Activated effector memory CD4-positive, alpha-beta T cell treated with Interleukin-2 at 50 U/mL for 16 hours (primary cell): ENCODE measurements at regions not wholly inside any gene's neighbourhood (a gene's known extent, or its start where the extent isn't known, plus 50 kb on each side); places are given as distances from the start of the nearest gene placed in this dataset.

Experiments
- DNase-seq: peaks from one replicate; pipeline ENCODE4 v3.0.0-alpha.2; 2020

DNA sequence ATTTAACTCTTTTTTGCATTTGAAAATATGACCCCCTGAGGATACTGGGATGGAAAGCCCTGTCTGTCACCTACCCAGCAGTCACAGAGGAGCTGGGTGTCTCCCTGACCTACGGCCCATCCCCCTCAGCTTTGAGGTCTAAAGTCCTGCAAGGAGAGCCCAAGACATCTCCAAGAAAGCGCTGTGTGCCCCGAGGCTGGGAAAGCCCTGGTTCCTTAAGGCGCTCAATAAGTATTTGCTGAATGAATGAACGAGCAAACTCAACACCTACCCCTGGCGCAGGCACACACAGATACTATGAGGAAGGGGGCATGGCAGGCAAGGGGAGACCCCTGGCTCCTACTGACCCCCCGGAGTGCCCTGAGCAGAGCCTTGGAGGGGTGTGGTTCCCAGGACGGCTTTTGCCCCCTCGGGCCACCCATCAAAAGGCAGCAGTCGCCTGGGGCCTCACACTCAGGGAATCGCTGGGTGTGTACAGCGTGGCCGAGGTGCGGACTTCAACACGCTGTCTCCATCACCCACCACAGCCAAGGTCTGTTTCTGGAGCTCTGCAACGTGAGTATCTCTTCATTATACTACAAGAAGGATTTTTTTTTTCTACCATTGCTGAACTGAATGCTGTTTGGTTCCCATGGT, 211.6 kb downstream of the ERCC6L2 start:
- no peak for DNase-seq

DNA sequence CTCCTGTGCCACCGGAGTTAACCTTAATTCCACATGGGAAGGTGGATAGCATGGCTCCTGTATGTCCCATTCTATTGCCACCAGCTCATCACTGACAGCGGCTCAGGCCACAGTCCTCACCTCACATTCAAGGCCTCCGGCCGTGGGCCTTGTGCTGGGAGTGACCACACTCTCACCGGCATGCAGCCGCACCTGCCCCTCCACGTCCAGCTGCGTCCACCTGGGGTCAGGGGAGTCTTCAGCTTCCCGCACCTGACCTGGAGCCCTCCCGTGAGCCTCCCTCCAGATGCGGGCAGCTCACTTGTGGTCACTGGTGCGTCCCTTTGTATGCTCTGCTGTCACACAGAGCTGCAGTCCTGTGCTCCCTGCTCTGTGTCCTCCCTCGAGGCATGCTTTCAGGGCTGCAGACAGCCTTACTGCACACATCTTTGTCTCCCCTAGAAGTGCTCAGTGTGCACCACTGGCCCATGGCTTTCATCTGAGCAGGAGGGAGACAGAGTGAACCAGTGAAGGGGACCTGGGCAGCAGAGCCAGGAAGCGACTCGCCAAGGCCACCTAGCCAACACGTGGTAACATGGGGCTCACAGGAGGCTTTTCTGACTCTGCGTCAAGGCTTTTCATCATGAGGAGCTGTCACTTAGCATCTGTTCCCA, 210.1 kb downstream of the ERCC6L2 start:
- no peak for DNase-seq

DNA sequence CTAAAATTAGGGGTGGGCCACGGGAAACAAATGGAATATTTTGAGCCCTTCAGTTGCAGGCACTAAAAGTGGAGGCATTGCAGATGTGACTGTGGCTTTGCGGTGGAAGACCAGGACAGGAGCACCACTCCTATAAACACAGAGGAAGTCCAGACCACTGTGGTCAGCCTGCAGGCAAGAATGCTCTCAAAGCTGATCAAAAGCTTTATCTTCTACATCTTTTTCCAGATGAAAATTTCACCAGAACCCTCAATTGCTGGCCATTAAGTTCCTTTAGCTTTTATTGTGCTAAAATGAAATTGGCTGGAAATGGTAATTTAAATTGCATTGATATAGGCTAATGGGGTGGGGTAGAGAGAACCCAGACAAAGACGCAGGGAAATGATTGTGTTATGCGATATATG, 208.8 kb downstream of the ERCC6L2 start:
- DNase-seq: no peak

DNA sequence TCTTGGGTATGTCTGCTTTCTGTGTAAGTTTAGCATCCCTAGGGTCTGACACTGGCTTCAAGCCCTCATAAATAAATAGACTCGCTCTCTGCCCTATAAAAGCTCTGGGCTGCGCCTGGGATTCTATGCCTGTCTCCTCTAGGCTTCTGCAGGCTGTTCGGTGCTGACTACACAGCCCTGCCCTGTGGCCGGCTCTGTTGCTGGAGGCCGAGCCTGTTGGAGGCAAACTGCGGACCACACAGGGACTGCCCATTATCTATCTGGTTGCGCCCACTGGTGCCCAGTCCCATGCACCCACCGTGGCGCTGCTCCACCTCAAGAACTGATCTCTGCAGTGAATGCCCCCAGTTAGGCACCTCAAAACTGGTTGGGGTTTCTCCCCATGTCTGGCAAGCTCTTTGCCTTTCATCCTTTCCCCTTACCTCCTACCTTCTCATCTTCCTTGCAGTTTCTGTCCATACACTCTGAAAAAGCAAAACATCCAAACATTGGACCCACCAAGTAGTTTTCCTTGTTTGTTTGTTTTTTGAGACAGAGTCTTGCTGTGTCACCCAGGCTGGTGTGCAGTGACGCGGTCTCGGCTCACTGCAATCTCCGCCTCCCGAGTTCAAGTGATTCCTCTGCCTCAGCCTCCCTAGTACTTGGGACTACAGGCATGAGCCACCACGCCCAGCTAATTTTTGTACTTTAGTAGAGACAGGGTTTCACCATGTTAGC, 207.2 kb downstream of the ERCC6L2 start:
- DNase-seq: no peak

DNA sequence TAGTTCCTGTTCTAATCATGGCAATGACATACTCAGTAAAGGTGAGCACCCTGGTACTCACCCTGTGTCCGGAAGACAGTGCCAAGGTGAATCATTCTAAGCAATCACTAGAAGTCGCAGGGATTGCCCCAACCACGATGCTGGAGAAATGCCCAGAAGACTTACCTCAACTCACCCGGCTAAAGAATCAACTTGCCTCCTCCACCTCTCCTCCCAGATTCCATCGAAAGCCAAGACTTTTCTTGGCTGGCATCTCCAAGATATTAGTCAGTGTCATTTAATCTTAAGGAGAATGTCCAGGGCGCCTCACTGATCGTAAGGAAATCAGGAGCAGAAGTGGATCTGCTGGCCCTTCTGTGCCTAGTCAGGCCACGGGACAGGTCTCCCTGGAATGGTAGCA, 204.9 kb downstream of the ERCC6L2 start:
- DNase-seq: no peak

DNA sequence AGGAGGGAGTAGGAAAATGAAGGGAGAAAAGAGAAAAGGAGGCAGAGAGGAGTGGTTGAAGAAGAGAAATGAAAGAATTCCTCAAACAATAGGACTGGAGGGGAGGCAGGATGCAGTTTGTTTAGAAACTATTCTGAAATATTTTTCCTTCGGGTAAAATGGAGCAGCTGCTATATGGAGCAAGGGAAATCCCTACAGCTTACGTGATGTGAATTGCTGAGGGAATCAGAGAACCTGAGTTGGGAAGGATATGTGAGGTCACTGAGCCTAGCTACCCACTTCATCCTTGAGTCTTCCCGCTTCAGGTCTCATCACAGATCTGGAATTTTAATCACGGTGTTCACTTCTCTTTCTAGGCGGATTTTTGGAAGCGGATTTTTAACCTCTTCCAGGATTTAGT, 204.3 kb downstream of the ERCC6L2 start:
- no peak for DNase-seq

DNA sequence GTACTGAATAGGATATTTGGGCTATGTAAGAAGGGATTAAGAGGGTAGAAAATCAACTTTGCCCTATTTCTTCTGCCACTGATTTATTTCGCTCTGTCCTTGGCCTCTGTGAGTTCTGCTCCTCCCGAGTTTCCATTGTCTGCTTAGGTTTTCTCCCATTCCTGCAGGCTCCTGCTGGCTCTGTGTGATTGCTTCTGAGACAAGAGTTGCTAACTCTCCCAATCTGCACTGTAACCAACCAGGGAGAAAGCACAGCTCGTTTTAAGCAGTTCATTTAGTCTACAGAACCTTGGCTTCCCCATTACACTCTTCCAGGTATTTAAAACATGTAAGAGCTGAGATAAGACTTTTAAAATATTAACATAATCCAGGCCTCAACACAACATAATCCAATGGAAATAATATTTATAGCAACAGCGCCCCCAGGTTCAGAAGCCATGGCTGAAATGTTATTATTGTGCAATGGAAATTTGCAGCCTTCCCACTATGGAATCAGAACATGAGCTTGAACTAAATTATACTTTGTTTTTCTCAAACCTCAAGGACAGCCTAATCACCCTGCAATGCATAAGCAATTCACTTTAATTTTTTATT, 203.5 kb downstream of the ERCC6L2 start:
- no peak for DNase-seq

DNA sequence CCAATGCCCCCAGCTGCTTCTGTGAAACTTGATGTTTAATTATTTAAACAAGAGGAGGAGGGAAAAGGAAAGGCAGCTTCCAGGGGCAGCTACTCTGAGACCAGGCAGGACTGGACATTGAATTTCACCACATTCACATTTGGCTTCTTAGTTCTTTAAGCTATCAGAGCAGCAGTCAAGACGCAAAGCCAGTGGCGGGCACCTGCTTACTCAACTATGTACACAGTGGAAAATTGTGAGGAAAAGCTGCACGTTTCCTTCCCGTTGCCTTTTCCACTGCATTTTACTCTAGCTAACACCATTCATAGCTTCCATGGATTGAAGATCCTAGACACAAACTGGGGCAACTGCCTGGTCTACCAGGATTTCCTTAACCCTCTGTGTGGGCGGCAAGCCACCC, 200.3 kb downstream of the ERCC6L2 start:
- DNase-seq: no peak

DNA sequence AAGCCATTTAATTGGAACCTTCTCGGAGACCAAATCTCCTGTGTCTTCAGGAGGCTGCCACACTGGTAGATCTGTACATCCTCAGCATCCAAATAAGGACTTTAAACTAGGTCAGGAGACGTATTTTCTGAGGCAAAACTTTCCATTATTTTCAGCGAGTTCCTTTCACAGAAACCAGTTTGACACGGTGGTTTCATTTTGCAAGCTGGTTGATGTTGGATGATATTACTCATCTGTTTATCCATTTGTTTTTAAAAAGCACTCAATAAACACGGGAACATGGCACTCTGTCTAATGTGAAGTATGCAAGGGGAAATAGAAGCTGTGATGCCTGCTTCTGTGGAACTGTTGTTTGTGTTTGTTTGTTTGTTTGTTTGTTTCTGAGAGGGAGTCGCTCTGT, 199.6 kb downstream of the ERCC6L2 start:
- DNase-seq: no peak

DNA sequence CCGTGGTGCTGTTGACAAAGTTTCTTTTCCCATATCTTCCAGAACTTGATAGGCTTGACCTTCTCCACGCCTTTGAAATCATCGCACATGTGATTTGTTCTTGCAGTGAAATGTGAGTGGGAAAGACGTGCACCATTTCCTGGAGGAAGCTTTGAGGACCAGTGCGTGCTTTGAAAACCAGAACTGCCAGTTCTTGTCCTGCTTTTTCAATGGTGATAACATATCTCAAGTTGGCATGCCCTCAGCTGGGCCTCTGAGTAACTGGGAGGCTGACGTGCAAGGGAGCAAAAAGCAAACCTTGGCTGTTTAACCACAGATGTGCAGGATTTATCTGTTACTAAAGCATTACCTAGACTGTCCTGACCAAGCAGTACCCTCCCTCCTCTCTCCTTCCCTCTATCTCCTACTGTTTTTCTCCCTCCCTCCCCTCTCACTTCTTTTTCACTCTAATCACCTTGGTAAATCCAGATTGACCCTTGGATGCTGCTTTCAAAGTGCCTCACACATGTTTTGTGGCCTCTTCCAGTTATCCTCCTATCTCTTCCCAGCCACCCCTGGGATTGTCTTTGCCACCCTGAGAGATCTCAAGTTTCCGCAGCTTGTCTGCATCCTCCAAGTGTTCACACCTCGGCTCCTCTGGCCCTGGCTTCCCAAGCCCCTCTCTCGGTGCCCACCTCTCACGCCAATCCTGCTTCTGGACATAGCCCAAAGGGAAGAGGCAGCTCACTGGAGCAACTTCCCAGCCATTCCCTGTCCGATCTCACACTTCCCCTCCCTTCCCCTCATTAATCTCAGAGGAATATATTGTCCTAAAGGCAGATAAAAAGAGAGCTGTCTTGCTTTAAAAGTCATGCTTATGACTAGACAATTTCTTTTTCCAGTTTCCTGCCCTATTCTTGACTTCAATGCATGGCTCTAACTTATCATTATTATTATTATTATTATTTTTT, 198.3 kb downstream of the ERCC6L2 start:
- no peak for DNase-seq

DNA sequence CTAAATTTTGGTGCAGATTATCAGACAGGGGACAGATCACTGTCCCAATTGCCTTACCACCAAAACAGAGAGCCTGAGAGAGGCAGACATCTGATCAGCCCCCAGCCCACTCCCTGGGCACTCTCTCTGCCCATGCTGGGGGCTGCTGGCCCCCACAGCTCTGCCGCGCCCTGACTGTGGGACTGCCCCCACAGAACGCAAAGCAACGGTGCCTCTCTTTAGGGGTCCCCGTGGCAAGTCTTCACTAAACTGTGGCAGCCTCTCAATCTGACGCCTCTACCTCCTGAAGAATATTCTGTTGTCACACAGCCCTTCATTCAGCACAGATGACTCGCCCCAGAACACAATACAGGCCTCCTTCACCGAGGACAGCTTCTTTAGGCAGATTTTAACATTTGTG, 197.4 kb downstream of the ERCC6L2 start:
- no peak for DNase-seq

DNA sequence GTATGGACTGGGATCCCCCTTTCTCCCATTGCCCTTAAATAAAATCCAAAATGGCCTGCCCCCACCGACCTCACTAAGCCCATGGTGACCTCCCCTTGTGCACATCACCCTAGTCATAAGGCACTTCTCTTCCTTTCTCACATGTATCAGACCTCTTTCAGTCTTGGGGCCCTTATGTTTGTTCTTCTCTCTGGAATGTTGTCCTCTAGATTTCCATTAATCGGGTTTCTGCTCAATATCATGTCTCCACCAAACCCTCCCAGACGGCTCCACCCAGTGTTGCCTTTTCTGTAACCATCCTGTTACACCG, 196.3 kb downstream of the ERCC6L2 start:
- DNase-seq: no peak

DNA sequence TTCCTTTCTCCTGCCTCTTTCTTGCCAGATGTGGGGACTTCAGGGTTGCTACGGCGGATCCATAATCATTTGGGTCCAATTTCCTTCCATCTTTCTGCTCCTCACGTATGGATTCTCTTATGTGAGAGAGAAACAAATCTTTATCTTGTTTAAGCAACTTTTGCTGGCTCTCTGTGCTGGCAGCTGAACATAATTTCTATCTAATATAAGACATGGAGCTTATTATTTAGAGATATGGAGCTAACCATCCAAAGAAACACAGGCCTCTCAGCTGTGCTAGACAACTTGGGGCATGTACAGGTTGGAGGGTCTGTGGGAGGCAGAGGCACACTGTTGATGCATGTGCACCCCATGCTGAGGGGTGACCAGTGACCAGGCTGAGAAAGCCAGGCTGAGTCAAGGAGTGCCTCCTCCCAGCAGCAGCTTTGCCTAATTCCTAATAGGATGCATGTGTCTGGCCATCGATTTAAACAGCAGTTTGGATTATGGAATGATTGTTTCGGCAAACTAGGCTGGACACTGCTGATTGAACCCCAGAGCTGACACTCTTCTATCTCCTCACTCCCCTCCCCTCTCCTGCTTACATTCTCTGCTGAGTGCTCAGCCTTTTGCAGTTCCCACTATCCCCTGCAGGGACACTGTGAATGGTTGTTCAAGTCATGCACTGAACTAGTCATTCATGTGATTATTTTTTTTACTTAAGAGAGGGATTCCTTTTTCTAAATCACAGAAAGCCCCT, 195.8 kb downstream of the ERCC6L2 start:
- no peak for DNase-seq

DNA sequence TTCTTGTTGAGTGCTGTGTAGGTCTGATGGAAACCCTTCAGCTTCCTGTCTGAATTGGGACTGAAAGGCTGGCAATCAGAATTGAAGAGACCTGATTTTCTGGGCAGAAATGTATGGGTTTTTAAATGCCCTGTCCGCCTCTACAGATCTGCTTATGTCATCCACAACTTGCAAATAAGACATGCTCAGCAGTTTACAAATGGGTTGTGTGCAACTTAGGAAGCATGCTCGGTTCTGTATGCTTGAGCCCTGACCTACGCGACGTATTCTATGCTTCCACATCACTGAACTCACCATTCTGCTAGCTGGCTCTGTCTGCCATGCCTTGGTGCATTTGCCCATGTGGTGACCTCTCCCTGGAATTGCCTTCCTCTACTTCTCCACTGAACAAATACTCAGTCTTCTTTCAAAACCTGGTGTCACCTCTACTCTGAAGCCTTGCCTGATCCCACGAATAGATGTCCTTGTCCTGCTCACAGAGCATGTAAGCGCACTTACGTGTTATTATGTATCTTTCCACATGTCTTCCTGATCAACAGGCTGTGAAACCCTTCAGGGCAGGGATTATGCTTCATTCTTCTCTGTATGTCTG, 194.2 kb downstream of the ERCC6L2 start:
- no peak for DNase-seq

DNA sequence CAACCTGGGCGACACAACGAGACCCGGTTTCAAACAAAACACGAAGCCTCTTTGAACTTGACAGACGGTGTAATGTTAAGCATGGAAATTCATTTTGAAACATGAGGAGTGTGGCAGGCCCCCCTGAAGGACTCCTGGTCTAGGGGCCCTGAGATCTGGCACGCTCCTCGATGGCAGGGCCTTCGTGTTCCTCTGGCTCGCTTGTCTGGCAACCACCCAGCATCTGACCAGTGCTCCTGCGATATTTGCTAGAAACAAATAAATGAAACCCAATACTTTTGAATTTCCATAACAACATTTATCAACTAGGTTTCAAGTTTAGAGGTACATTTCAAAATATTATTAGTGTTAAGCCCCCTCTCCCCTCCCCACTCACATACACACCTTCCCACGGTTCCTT, 193.0 kb downstream of the ERCC6L2 start:
- DNase-seq: no peak

DNA sequence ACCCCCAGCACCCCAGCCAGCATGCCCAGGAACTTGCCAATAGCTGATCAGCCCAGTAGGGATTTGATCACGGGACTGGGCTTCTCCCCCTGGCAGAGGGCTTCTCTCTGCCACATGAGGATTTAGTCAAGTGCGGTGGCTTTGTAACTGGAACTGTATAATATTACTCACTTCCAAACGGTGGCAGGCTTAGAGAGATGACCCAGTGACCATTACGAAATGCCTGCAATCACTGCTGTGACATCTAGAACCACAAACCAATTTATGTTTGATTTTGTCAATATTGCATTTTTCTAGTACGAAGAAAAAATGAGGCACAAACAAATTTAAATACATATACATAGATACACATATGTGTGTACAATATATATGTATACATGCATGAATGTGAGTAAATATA, 192.1 kb downstream of the ERCC6L2 start:
- DNase-seq: no peak

DNA sequence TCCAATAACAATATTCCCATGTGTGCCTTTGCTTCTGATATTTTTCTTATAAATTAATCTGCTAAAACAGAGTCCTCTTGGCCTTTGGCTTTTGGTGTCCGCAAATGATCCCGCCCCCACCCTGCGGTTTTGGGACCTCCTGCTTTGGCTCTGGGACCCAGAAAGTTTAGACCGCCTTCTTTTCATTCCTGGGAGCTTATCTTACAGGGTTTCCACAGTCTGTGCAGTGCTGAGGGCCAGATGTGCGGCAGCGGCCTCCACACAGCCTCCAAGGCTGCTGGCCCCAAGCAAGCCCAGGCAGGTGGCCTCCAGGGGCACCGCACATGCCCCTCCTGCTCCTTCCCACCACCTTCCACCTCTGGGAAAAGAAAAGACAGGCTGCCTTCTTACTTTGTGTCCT, 191.5 kb downstream of the ERCC6L2 start:
- DNase-seq: no peak

DNA sequence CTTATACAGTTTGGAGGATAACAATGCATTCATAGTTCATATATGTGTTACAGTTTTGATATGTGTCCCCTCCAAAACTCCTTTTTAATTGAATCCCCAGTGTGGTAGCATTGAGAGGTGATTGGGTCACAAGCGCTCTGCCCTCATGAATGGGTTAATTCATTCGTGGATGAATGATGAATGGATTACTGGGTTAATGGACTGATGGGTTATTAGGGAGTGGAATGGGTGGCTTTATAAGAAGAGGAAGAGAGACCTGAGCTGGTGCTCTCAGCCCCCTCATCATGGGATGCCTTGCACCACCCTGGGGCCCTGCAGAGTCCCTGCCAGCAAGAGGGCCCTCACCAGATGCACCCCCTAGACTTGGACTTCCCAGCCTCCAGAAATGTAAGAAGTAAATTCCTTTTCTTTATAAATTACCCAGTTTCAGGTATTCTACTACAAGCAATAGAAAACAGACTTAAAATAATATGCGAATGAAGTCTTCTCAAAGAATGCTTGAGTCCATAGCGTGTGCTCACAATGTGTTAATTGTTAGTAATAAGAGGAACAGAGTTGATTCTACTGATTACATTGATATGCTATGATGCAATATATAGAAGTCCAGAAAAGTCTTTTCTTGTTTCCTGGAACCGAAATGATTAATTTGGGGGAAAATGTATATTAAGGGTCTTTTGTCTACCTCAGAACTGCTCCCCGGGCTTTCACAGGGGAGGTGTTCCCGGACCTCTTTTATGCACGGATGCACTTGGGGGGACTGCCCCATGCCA, 190.2 kb downstream of the ERCC6L2 start:
- DNase-seq: no peak

DNA sequence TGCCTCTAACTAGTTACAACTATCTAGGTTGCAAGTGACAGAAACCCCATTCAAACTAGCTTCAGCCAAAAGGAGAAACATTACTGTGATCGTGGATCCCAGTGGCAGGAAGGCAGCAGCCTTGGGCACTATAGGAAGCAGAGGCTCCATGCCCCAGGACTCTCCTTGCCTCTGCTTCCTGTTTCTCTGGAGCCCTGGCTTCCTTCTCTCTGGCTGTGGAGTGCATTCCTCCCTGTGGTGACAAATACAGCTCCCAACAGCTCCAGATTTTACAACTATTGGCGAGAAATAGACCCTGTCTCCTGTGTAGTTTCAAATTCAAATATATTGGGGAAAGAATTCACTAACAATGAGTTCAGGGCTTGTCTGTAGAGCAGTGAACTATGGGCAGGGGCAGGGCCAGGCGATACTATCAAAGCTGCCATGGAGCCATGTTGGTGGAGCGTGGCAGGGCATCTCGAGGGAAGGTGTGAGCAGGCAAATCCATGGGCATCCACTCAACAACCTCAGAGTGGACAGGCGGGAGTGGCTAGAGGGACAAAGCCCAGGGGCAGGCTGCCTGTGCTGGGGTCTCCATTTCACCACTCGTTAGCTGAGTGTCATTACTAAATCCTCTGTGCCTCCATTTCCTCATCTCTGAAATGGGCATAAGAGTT, 189.5 kb downstream of the ERCC6L2 start:
- DNase-seq: no peak

DNA sequence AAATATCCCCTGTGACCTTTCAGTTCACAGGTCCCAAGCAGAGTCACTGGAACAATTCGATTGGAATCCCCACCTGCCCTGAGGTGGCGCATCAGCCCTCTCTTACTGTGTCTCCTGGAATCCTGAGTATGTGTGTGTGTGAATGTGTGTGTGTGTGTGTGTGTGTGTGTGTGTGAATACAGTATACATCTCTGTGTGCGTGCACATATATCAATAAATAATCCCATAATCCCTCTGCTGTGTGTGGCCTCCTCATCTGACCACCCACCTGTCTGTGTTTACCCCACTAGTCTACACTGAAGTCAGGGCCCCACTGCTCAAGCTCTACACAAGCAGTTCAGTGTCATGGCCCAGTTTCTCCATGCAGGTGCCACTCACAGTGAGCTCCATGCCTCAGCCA, 187.4 kb downstream of the ERCC6L2 start:
- no peak for DNase-seq

DNA sequence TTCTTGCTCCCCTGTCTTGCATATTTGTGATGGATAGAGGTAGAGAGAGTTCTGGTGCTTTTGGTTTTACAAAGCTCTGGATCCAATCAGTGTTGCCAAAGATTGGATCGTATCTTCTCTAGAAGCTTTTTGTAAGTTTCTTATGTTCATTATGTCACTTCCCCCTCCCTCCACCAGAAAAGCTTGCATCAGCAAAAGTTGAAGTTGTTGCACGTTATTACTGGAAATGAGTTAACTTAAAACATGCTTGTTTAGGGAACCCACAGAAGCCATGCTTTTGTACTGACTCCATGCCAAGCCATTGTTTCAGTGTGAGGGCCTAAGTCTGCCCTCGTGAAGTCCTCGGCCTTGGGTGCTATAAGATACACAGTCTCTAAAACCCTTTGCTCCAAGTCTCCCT, 186.5 kb downstream of the ERCC6L2 start:
- DNase-seq: no peak
